SIG-M5 (cell line): ENCODE measurements at regions not wholly inside any gene's neighbourhood (a gene's known extent, or its start where the extent isn't known, plus 50 kb on each side); places are given as distances from the start of the nearest gene placed in this dataset.

Experiments
- DNase-seq: peaks from one replicate; lab custom pipeline; 2025; lab: John Stamatoyannopoulos, UW

GRCh38 chr16:54442864-54443263 lies 156.3 kb upstream of the IRX3 start:
- no peak for DNase-seq

GRCh38 chr16:54438469-54438868 lies 151.9 kb upstream of the IRX3 start:
- DNase-seq: no peak

GRCh38 chr16:54437921-54438320 lies 151.3 kb upstream of the IRX3 start:
- no peak for DNase-seq

GRCh38 chr16:54437401-54437800 lies 150.8 kb upstream of the IRX3 start:
- no peak for DNase-seq

GRCh38 chr16:54436346-54436745 lies 149.8 kb upstream of the IRX3 start:
- no peak for DNase-seq

GRCh38 chr16:54434859-54435258 lies 148.3 kb upstream of the IRX3 start:
- DNase-seq: no peak

- DNase-seq: no peak
Measured at GRCh38 chr16:54432897-54433229, 146.3 kb upstream of the IRX3 start.

GRCh38 chr16:54431997-54432896 lies 145.7 kb upstream of the IRX3 start:
- DNase-seq: no peak

GRCh38 chr16:54431041-54431996 lies 144.7 kb upstream of the IRX3 start:
- no peak for DNase-seq

GRCh38 chr16:54430491-54431030 lies 144.0 kb upstream of the IRX3 start:
- no peak for DNase-seq

GRCh38 chr16:54429029-54429428 lies 142.4 kb upstream of the IRX3 start:
- no peak for DNase-seq

GRCh38 chr16:54426553-54426849 lies 139.9 kb upstream of the IRX3 start:
- DNase-seq: no peak

GRCh38 chr16:54425681-54426552 lies 139.3 kb upstream of the IRX3 start:
- DNase-seq: no peak

- no peak for DNase-seq
Measured at GRCh38 chr16:54425068-54425467, 138.5 kb upstream of the IRX3 start.

- no peak for DNase-seq
Measured at GRCh38 chr16:54424043-54424451, 137.5 kb upstream of the IRX3 start.

- DNase-seq: no peak
Measured at GRCh38 chr16:54422569-54422978, 136.0 kb upstream of the IRX3 start.

- DNase-seq: no peak
Measured at GRCh38 chr16:54422159-54422558, 135.6 kb upstream of the IRX3 start.

- no peak for DNase-seq
Measured at GRCh38 chr16:54421220-54421619, 134.6 kb upstream of the IRX3 start.

- DNase-seq: no peak
Measured at GRCh38 chr16:54418903-54419302, 132.3 kb upstream of the IRX3 start.

- no peak for DNase-seq
Measured at GRCh38 chr16:54417384-54417783, 130.8 kb upstream of the IRX3 start.

GRCh38 chr16:54414671-54415070 lies 128.1 kb upstream of the IRX3 start:
- no peak for DNase-seq
